Brain pericyte (primary cell): ENCODE measurements at regions not wholly inside any gene's neighbourhood (a gene's known extent, or its start where the extent isn't known, plus 50 kb on each side); places are given as distances from the start of the nearest gene placed in this dataset.

Source experiments
- DNase-seq: peaks from one replicate; pipeline ENCODE4 v3.0.0-alpha.2; 2012; ENCODE audit warnings: low read depth, low spot score

DNA sequence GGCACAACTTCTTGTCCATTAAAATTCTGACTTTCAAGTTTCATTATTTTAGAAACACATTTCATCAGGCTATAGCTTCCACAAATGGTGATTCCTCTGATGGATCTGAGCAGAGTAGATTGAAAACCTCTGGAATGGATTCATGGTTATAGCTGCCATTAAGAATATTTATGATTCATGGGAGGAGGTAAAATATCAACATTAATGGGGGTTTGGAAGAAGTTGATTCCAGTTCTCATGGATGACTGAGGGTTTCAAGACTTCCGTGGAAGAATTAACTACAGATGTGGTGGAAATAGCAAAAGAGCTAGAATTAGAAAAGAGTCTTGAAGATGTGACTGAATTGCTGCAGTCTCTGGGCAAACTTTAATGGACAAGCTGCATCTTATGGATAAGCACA lies 797.4 kb downstream of the SUCLG1 start:
- no peak for DNase-seq

DNA sequence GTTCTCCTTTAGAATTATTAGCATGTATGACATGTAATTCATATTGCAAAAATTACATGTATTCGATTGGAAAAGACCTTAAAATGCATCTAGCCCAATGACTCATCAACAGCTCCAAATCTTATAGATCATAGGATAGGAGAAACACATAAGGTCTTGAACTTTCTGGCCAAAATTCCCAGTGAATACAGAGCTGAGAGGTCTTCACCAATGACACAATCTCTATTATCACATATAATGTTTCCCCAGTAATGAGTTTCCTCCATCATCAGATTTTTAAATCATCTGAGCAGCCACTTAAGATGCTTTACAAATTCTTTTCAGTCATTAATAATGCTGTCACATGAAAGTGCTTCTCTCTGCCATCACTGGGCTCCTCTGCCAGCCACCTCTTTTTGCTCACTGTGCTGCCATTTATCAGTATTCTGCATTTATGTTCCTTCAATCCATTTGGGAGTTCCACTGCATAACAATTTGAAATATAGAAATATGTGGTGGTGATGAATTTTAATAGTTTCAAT lies 804.9 kb downstream of the SUCLG1 start:
- no peak for DNase-seq

GRCh38 chr2:83650898-83651297 lies 808.2 kb downstream of the SUCLG1 start:
- DNase-seq, result no peak

- no peak for DNase-seq
Measured at GRCh38 chr2:83650161-83650560, 808.9 kb downstream of the SUCLG1 start.

GRCh38 chr2:83640506-83640905 lies 818.6 kb downstream of the SUCLG1 start:
- no peak for DNase-seq

- no peak for DNase-seq
Measured at GRCh38 chr2:83633423-83633822, 825.7 kb downstream of the SUCLG1 start.

DNA sequence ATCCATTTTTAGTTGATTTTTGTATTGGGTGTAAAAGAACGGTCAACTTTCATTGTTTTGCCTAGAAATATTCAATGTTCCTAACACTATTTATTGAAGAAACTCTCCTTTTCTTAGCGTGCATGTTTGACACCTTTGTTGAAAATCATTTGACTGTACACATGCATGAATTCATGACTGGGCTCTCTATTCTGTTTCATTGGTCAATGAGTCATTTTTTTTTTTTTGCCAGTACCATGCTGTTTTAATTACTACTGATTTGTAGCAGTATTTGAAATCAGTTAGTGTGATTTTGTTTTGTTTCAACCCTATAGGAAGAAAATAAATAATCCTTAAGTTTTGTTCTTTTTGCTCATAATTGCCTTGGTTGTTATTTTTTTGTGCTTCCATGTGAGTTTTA lies 828.7 kb downstream of the SUCLG1 start:
- DNase-seq, result no peak

GRCh38 chr2:83615511-83615910 lies 843.6 kb downstream of the SUCLG1 start:
- no peak for DNase-seq

DNA sequence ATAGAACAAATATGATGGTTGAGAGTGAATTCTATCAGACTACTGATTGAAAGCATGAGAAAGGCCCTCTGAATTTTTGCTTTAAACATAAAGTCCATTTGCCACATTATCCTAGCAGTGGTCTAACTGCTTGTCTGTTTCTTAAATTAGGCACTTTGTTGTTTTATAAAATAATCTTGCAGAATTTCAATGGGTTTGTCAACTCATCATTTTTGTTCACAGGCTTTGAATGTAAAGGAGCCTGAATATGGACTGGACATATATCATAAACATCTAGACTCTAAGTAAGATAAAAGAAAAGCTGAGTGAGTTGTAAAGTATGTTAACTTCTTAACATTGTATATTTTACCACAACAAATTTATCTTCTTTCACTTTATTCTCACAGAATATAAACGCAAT lies 845.9 kb downstream of the SUCLG1 start:
- no peak for DNase-seq

- no peak for DNase-seq
Measured at GRCh38 chr2:83602753-83603152, 856.3 kb downstream of the SUCLG1 start.

GRCh38 chr2:83596592-83597282 lies 862.3 kb downstream of the SUCLG1 start:
- DNase-seq, result no peak

- DNase-seq, result no peak
Measured at GRCh38 chr2:83595926-83596325, 863.2 kb downstream of the SUCLG1 start.

GRCh38 chr2:83595121-83595690 lies 863.9 kb downstream of the SUCLG1 start:
- DNase-seq, result no peak

DNA sequence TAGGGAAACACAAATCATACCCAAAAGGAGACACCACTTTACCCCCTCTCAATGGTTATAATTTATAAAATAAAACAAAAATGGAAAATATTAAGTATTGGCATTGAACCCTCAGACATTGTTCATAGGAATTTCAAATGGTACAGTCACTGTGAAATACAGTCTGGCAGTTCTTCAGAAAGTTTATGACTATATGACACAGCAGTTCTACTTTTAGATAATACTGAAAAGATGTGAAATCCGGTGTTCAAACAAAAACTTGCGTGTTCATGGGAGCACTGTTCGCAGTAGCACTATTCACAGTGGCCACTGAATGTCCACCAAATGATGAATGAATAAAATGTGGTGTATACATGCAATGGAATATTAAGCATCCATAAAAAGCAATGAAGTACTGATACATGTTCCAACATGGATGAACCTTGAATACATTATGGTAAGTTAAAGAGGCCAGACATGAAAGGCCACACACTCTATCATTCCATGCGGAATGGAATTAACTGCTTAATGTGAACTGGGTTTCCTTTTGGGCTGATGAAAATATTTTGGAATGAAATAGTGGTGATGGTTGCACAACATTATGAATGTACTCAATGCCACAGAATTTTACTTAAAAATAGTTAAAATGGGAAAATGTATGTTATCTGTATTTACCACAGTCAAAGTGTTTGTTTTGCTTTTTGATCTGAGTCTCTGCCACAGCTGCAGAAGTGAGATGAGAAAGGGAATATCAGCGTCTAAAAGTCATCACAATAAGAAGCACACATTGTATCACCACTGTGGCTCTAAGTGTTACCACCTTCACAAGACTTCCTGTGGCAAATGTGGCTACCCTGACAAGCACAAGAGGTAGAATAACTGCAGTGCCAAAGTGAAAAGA lies 864.6 kb downstream of the SUCLG1 start:
- DNase-seq, result no peak

DNA sequence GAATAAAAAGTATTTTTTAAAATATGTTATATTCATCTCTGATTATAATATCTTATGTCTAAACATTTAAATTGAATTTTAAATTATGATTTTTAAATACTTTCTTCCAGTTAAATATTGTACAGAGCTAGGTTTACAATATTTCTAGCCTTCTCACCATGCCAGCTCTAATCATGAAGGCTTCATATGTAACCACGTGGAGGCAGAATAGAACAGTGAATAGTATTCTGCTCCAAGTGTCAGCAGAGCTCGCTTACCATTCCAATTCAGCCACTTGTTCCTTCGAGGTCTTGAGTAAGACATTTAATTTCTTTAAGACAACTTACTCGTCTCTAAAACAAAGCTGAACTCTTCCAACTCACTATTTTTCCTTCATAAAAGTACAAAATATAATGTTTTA lies 871.8 kb downstream of the SUCLG1 start:
- no peak for DNase-seq

GRCh38 chr2:83585250-83585649 lies 873.8 kb downstream of the SUCLG1 start:
- no peak for DNase-seq

DNA sequence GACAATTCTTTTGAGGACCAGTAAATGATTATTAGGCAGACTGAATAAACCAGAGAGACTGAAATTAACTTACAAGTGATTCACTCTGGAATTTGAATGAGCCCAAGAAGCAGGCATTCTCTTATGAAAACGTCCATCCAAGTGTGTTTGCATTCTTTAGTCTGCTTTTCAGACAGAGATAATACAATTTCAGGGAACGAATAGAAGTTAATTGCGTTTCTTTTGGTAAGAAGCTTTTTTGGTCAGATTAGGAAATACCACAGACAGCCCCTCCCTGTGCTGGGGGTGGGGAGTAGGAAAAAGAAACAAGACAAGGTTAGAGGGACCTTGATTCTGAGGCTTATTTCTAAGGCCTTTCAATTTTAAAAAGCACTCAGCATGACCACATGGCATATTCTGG lies 874.4 kb downstream of the SUCLG1 start:
- no peak for DNase-seq

DNA sequence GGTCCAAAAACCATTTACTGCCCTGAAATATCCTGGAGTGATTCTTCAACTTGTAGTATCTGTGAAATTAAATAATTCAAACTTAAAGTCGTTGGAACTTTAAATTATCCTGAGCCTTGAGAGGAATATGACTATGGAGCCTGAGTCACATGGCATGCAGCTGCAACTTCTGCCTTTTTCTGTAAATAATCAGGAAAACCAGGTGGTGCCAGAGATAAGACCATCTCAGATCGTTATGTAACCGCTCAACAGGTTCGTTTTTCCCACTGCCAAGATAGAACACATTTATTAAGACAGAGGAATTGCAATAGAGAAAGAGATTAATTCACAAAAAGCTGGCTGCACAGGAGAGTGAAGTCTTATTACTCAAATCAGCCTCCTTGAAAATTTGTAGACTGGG lies 876.5 kb downstream of the SUCLG1 start:
- no peak for DNase-seq

DNA sequence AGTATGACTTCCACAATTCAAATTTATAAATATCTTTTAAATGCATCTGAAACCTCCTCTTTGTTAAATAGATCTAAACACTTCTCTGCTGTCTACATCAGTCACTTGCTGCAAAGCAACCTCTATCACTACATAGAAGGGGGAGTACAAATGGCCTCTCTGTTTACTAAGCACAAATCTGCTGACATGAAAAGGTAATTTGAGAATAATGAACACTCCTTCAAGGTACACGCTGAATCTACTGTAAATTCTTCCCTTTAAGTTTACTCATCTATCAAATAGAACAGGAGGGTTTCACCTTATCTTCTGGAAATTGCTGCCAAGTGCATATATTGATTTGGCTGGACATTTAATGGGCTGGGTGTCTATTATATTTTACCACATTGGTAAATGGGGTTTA lies 879.6 kb downstream of the SUCLG1 start:
- no peak for DNase-seq

GRCh38 chr2:83578405-83578804 lies 880.7 kb downstream of the SUCLG1 start:
- no peak for DNase-seq

DNA sequence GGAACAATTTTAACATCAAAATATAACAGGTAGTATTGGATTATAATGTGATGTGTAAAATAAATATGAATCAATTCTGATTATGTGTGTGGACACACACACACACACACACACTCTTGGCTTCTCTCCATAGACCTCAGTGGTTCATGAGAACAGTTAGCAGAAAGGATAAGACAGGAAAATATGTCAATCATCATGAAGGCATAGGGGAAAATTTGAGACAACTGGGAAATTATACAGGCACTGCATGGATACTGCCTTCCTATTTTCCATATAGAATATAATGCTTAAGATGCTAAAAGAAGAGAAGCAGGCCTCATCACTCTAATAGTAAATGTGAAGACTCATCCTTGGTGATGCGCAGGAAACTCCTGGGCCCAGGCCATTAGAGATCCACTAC lies 884.5 kb downstream of the SUCLG1 start:
- no peak for DNase-seq

DNA sequence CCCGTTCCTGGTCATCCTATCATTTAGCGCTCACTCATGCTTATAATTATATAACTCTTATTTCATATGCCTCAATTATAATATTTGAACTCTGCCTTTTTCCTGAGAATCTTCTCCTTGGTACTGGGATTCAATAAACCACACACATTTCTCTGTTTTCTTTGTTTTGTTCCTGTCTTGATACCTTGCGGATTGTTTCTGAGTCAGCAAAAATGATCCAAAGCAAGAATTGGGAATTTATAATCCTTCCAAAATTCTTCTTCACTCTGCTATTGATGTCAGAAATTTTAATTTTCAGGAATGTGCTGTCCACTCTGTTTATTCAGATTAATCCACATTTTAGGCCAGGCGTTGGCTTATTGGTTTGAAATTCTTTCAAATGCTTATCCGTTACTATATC lies 886.0 kb downstream of the SUCLG1 start:
- no peak for DNase-seq

DNA sequence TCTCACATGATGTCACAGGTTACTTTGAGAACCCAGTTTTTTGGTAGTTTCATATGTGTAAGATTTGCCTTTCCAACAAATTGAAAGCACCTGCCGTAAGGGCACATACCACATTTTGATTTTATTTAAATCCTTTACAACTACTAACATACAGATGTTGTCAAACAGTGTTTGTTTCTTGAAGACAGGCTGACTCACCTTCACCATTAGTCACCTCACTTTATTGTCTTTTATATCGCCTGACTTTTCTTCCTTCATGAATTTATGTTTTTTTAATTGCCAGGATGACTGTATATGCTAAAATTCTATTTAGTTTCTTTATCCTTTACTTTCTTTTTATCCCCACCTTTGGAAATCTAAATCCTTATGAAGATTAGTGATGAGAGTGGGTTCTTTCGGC lies 886.7 kb downstream of the SUCLG1 start:
- no peak for DNase-seq
